ENCODE measurements at regions not wholly inside any gene's neighbourhood (a gene's known extent, or its start where the extent isn't known, plus 50 kb on each side); places are given as distances from the start of the nearest gene placed in this dataset.

- in situ Hi-C loops (cut with MboI; ENCODE audit: low pct_unique_long_range_greater_than_20kb, low sequenced_read_pairs, unreplicated experiment) = no loop called here
- DNase-seq (ENCODE audit: low spot score) = no peak
- no peak for TF ChIP-seq CTCF (IDR thresholded peaks at IDR 0.05; ENCODE audit: extremely low read depth, insufficient read depth, missing control alignments)
These were observed 254.5 kb downstream of the TFCP2L1 start for GRCh38 chr2:121030523-121030922.

GRCh38 chr2:121031568-121032340 is 253.2 kb downstream of the TFCP2L1 start:
- no peak for TF ChIP-seq CTCF (IDR thresholded peaks at IDR 0.05; ENCODE audit: extremely low read depth, insufficient read depth, missing control alignments)
- in situ Hi-C loops (cut with MboI; ENCODE audit: low pct_unique_long_range_greater_than_20kb, low sequenced_read_pairs, unreplicated experiment) = no loop called here

GRCh38 chr2:121033461-121033996 is 251.5 kb downstream of the TFCP2L1 start:
- in situ Hi-C loops (cut with MboI; ENCODE audit: low pct_unique_long_range_greater_than_20kb, low sequenced_read_pairs, unreplicated experiment) = no loop called here
- TF ChIP-seq CTCF (IDR thresholded peaks at IDR 0.05; ENCODE audit: extremely low read depth, insufficient read depth, missing control alignments) = no peak
- no peak for DNase-seq (ENCODE audit: low spot score)

More at GRCh38 chr2:121031568-121032340, 253.2 kb downstream of the TFCP2L1 start:
- no peak for DNase-seq (ENCODE audit: low spot score)

GRCh38 chr2:121034551-121034950 is 250.5 kb downstream of the TFCP2L1 start:
- in situ Hi-C loops (cut with MboI; ENCODE audit: low pct_unique_long_range_greater_than_20kb, low sequenced_read_pairs, unreplicated experiment) = no loop called here
- no peak for DNase-seq (ENCODE audit: low spot score)
- TF ChIP-seq CTCF (IDR thresholded peaks at IDR 0.05; ENCODE audit: extremely low read depth, insufficient read depth, missing control alignments) = no peak

GRCh38 chr2:121036226-121036692 is 248.7 kb downstream of the TFCP2L1 start:
- DNase-seq (ENCODE audit: low spot score) = no peak
- TF ChIP-seq CTCF (IDR thresholded peaks at IDR 0.05; ENCODE audit: extremely low read depth, insufficient read depth, missing control alignments) = no peak
- in situ Hi-C loops (cut with MboI; ENCODE audit: low pct_unique_long_range_greater_than_20kb, low sequenced_read_pairs, unreplicated experiment) = no loop called here

DNA sequence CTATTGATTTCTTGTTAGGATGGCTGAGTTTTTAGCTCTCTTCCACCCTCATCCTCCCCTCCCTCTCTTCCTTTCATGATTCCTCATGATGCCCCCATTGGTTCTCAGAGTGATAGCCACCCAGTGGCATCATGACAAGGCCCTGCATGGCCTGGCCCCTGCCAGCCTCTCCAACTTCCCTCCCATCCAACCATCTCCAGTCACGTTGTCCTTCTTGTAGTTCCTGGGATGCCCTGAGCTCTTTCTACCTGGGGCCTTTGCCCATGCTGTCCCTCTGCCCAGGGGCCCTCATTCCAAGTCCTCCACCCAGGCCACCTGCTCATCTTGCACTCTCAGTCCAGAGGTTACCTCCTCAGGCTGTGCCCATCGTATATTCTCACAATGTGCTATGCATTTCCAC is 247.5 kb downstream of the TFCP2L1 start:
- no peak for TF ChIP-seq CTCF (IDR thresholded peaks at IDR 0.05; ENCODE audit: extremely low read depth, insufficient read depth, missing control alignments)

More for the DNA sequence above, 247.5 kb downstream of the TFCP2L1 start:
- no peak for DNase-seq (ENCODE audit: low spot score)
- in situ Hi-C loops (cut with MboI; ENCODE audit: low pct_unique_long_range_greater_than_20kb, low sequenced_read_pairs, unreplicated experiment) = no loop called here
